ENCODE measurements at regions not wholly inside any gene's neighbourhood (a gene's known extent, or its start where the extent isn't known, plus 50 kb on each side); places are given as distances from the start of the nearest gene placed in this dataset.

- H2BK12ac ChIP-seq (ENCODE audit: low read length): no peak overlapping the region
- H3K4ac ChIP-seq (ENCODE audit: low read length): no peak overlapping the region
- H3K4me3 ChIP-seq (ENCODE audit: low read length in 2 of 2): no peak overlapping the region
- H3K14ac ChIP-seq (ENCODE audit: low read length): no peak overlapping the region
- H3K27me3 ChIP-seq (ENCODE audit: control insufficient read depth in 3 of 3, insufficient read depth in 3 of 3, low read depth in 1 of 3, low read length in 3 of 3): no peaks in the 10 kb centered on the region
- H3K27ac ChIP-seq (replicated peaks; ENCODE audit: low read length): no peak overlapping the region
- no peak overlapping the region for H4K91ac ChIP-seq (ENCODE audit: low read depth, low read length, poor library complexity)
- no peaks in the 10 kb centered on the region for H3K9me3 ChIP-seq (replicated peaks in 1 of 2; ENCODE audit: control insufficient read depth in 2 of 2, insufficient read depth in 1 of 2, low read depth in 1 of 2, low read length in 2 of 2)
- H2AK5ac ChIP-seq (ENCODE audit: low read depth, low read length): no peak overlapping the region
- H2BK5ac ChIP-seq (ENCODE audit: low read length): no peak overlapping the region
- no peak overlapping the region for H2BK15ac ChIP-seq (ENCODE audit: low read length)
- no peaks in the 10 kb centered on the region for H3K4me1 ChIP-seq (ENCODE audit: control insufficient read depth in 2 of 2, insufficient read depth in 1 of 2, low read depth in 1 of 2, low read length in 2 of 2)
- no peak for DNase-seq (ENCODE audit: low spot score)
- WGBS, 2 donors (ENCODE audit: extremely low coverage in 2 of 2, insufficient read length in 2 of 2, insufficient replicate concordance in 1 of 2): no CpG with 5 or more reads among the region's 1 CpG
- H3K18ac ChIP-seq (ENCODE audit: low read length): no peak overlapping the region
- no peak overlapping the region for H3K9ac ChIP-seq (ENCODE audit: low read depth, low read length, poor library complexity)
- H2BK120ac ChIP-seq (ENCODE audit: low read depth, low read length): no peak overlapping the region
- H4K8ac ChIP-seq (ENCODE audit: low read depth, low read length): no peak overlapping the region
- H3K79me1 ChIP-seq (ENCODE audit: low read depth, low read length): no peaks in the 10 kb centered on the region
- no peak overlapping the region for H3K23ac ChIP-seq (ENCODE audit: low read depth, low read length, poor library complexity)
- H2AFZ ChIP-seq (ENCODE audit: low read length): no peak overlapping the region
- no peaks in the 10 kb centered on the region for H3K36me3 ChIP-seq (replicated peaks in 1 of 2; ENCODE audit: control insufficient read depth in 2 of 2, insufficient read depth in 2 of 2, low read length in 2 of 2)
- H3K4me2 ChIP-seq (ENCODE audit: insufficient read depth, low read length, poor library complexity, severe bottlenecking): no peak overlapping the region
Observed at GRCh38 chr16:64250866-64251265, 871.0 kb downstream of the CDH11 start.

GRCh38 chr16:64242492-64242891 lies 879.4 kb downstream of the CDH11 start:
- Histone ChIP-seq H3K27me3 (ENCODE audit: control insufficient read depth in 3 of 3, insufficient read depth in 3 of 3, low read depth in 1 of 3, low read length in 3 of 3) (no peaks in the 10 kb centered on the region), H2BK12ac (ENCODE audit: low read length) (no peak overlapping the region), H3K79me1 (ENCODE audit: low read depth, low read length) (no peaks in the 10 kb centered on the region), H3K36me3 (replicated peaks in 1 of 2; ENCODE audit: control insufficient read depth in 2 of 2, insufficient read depth in 2 of 2, low read length in 2 of 2) (no peaks in the 10 kb centered on the region), H3K9me3 (replicated peaks in 1 of 2; ENCODE audit: control insufficient read depth in 2 of 2, insufficient read depth in 1 of 2, low read depth in 1 of 2, low read length in 2 of 2) (no peaks in the 10 kb centered on the region), H3K4me3 (ENCODE audit: low read length in 2 of 2) (no peak overlapping the region), H2BK5ac (ENCODE audit: low read length) (no peak overlapping the region), H2AFZ (ENCODE audit: low read length) (no peak overlapping the region), H4K8ac (ENCODE audit: low read depth, low read length) (no peak overlapping the region), H3K4me1 (ENCODE audit: control insufficient read depth in 2 of 2, insufficient read depth in 1 of 2, low read depth in 1 of 2, low read length in 2 of 2) (no peaks in the 10 kb centered on the region), H4K91ac (ENCODE audit: low read depth, low read length, poor library complexity) (no peak overlapping the region), H3K4me2 (ENCODE audit: insufficient read depth, low read length, poor library complexity, severe bottlenecking) (no peak overlapping the region), H2BK120ac (ENCODE audit: low read depth, low read length) (no peak overlapping the region), H3K14ac (ENCODE audit: low read length) (no peak overlapping the region), H2BK15ac (ENCODE audit: low read length) (no peak overlapping the region), H3K27ac (replicated peaks; ENCODE audit: low read length) (no peak overlapping the region), H3K23ac (ENCODE audit: low read depth, low read length, poor library complexity) (no peak overlapping the region), H3K9ac (ENCODE audit: low read depth, low read length, poor library complexity) (no peak overlapping the region), H3K4ac (ENCODE audit: low read length) (no peak overlapping the region), H2AK5ac (ENCODE audit: low read depth, low read length) (no peak overlapping the region), H3K18ac (ENCODE audit: low read length) (no peak overlapping the region)
- no CpG with 5 or more reads among the region's 6 CpGs for WGBS, 2 donors (ENCODE audit: extremely low coverage in 2 of 2, insufficient read length in 2 of 2, insufficient replicate concordance in 1 of 2)
- no peak for DNase-seq (ENCODE audit: low spot score)

GRCh38 chr16:64240586-64240985 lies 881.3 kb downstream of the CDH11 start:
- Histone ChIP-seq H4K91ac (ENCODE audit: low read depth, low read length, poor library complexity) (no peak overlapping the region), H3K18ac (ENCODE audit: low read length) (no peak overlapping the region), H3K27ac (replicated peaks; ENCODE audit: low read length) (no peak overlapping the region), H3K4ac (ENCODE audit: low read length) (no peak overlapping the region), H3K36me3 (replicated peaks in 1 of 2; ENCODE audit: control insufficient read depth in 2 of 2, insufficient read depth in 2 of 2, low read length in 2 of 2) (no peaks in the 10 kb centered on the region), H2AFZ (ENCODE audit: low read length) (peak overlapping the region; percentile 7), H3K27me3 (ENCODE audit: control insufficient read depth in 3 of 3, insufficient read depth in 3 of 3, low read depth in 1 of 3, low read length in 3 of 3) (no peaks in the 10 kb centered on the region), H4K8ac (ENCODE audit: low read depth, low read length) (no peak overlapping the region), H2AK5ac (ENCODE audit: low read depth, low read length) (no peak overlapping the region), H3K4me1 (ENCODE audit: control insufficient read depth in 2 of 2, insufficient read depth in 1 of 2, low read depth in 1 of 2, low read length in 2 of 2) (peaks cover 0 to 2% of the 10 kb centered on the region in 2 donors), H2BK15ac (ENCODE audit: low read length) (no peak overlapping the region), H3K4me3 (ENCODE audit: low read length in 2 of 2) (no peak overlapping the region), H2BK120ac (ENCODE audit: low read depth, low read length) (no peak overlapping the region), H3K9ac (ENCODE audit: low read depth, low read length, poor library complexity) (no peak overlapping the region), H2BK5ac (ENCODE audit: low read length) (no peak overlapping the region), H3K4me2 (ENCODE audit: insufficient read depth, low read length, poor library complexity, severe bottlenecking) (no peak overlapping the region), H3K79me1 (ENCODE audit: low read depth, low read length) (no peaks in the 10 kb centered on the region), H2BK12ac (ENCODE audit: low read length) (no peak overlapping the region), H3K9me3 (replicated peaks in 1 of 2; ENCODE audit: control insufficient read depth in 2 of 2, insufficient read depth in 1 of 2, low read depth in 1 of 2, low read length in 2 of 2) (no peaks in the 10 kb centered on the region), H3K23ac (ENCODE audit: low read depth, low read length, poor library complexity) (no peak overlapping the region), H3K14ac (ENCODE audit: low read length) (no peak overlapping the region)
- no peak for DNase-seq (ENCODE audit: low spot score)

DNA sequence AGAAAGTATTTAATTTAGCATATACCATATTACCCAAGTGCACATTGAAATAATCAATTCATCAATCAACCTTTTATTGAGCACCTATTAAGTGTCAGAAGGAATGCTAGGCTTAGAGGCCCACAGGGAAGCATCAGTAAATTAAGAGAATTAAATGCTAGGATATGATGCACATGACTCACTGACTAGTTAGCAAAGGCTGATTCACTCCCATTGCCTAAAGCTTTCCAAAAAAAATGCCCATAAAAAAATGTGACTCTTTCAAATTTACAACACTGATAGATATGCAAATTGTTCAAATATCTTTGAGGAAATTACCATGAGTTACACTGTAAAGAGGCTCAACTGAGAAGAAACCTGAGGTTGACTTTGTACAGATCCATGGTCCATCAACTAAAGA lies 883.3 kb downstream of the CDH11 start:
- Histone ChIP-seq H3K4me2 (ENCODE audit: insufficient read depth, low read length, poor library complexity, severe bottlenecking) (no peak overlapping the region), H3K9ac (ENCODE audit: low read depth, low read length, poor library complexity) (no peak overlapping the region), H2BK12ac (ENCODE audit: low read length) (no peak overlapping the region), H3K18ac (ENCODE audit: low read length) (no peak overlapping the region), H3K27ac (replicated peaks; ENCODE audit: low read length) (no peak overlapping the region), H3K4me3 (ENCODE audit: low read length in 2 of 2) (no peak overlapping the region), H2BK120ac (ENCODE audit: low read depth, low read length) (no peak overlapping the region), H3K14ac (ENCODE audit: low read length) (no peak overlapping the region), H3K4me1 (ENCODE audit: control insufficient read depth in 2 of 2, insufficient read depth in 1 of 2, low read depth in 1 of 2, low read length in 2 of 2) (peaks cover 0 to 2% of the 10 kb centered on the region in 2 donors), H2AK5ac (ENCODE audit: low read depth, low read length) (no peak overlapping the region), H3K27me3 (ENCODE audit: control insufficient read depth in 3 of 3, insufficient read depth in 3 of 3, low read depth in 1 of 3, low read length in 3 of 3) (no peaks in the 10 kb centered on the region), H2AFZ (ENCODE audit: low read length) (no peak overlapping the region), H3K79me1 (ENCODE audit: low read depth, low read length) (no peaks in the 10 kb centered on the region), H3K23ac (ENCODE audit: low read depth, low read length, poor library complexity) (no peak overlapping the region), H3K9me3 (replicated peaks in 1 of 2; ENCODE audit: control insufficient read depth in 2 of 2, insufficient read depth in 1 of 2, low read depth in 1 of 2, low read length in 2 of 2) (no peaks in the 10 kb centered on the region), H2BK5ac (ENCODE audit: low read length) (no peak overlapping the region), H2BK15ac (ENCODE audit: low read length) (no peak overlapping the region), H4K8ac (ENCODE audit: low read depth, low read length) (no peak overlapping the region), H3K4ac (ENCODE audit: low read length) (no peak overlapping the region), H3K36me3 (replicated peaks in 1 of 2; ENCODE audit: control insufficient read depth in 2 of 2, insufficient read depth in 2 of 2, low read length in 2 of 2) (no peaks in the 10 kb centered on the region), H4K91ac (ENCODE audit: low read depth, low read length, poor library complexity) (no peak overlapping the region)
- no peak for DNase-seq (ENCODE audit: low spot score)
